ENCODE measurements at regions not wholly inside any gene's neighbourhood (a gene's known extent, or its start where the extent isn't known, plus 50 kb on each side); places are given as distances from the start of the nearest gene placed in this dataset.

GRCh38 chr5:85760519-85760918 is 857.2 kb upstream of the COX7C start:
- H3K27me3 ChIP-seq (ENCODE audit: control insufficient read depth, insufficient read depth, low read length), result no peaks in the 10 kb centered on the region
- ChIA-PET POLR2A (no interaction called here), CTCF (no interaction called here)
- in situ Hi-C loops (cut with HindIII; ENCODE audit: low pct_unique_long_range_greater_than_20kb, low sequenced_read_pairs), result no loop called here
- H3K9me3 ChIP-seq (ENCODE audit: control insufficient read depth, insufficient read depth, low read depth, low read length), result no peaks in the 10 kb centered on the region; the same call in 1 of the 2 replicates
- H3K4me3 ChIP-seq (ENCODE audit: low read depth in 2 of 2, low read length in 2 of 2), result no peak overlapping the region
- H3K27ac ChIP-seq (ENCODE audit: low read length), result no peak overlapping the region
- H3K36me3 ChIP-seq (ENCODE audit: control insufficient read depth, insufficient read depth, low read length), result no peaks in the 10 kb centered on the region
- TF ChIP-seq CTCF (IDR thresholded peaks at IDR 0.05) (no peak), TCF7L2 (IDR thresholded peaks at IDR 0.05; ENCODE audit: low read depth, low read length) (no peak), POLR2AphosphoS5 (IDR thresholded peaks at IDR 0.05; ENCODE audit: low read depth, low read length) (no peak), SIN3A (IDR thresholded peaks at IDR 0.05; ENCODE audit: borderline replicate concordance, insufficient read depth, low read depth, low read length) (no peak)
- TF ChIP-seq, protein P1, sequence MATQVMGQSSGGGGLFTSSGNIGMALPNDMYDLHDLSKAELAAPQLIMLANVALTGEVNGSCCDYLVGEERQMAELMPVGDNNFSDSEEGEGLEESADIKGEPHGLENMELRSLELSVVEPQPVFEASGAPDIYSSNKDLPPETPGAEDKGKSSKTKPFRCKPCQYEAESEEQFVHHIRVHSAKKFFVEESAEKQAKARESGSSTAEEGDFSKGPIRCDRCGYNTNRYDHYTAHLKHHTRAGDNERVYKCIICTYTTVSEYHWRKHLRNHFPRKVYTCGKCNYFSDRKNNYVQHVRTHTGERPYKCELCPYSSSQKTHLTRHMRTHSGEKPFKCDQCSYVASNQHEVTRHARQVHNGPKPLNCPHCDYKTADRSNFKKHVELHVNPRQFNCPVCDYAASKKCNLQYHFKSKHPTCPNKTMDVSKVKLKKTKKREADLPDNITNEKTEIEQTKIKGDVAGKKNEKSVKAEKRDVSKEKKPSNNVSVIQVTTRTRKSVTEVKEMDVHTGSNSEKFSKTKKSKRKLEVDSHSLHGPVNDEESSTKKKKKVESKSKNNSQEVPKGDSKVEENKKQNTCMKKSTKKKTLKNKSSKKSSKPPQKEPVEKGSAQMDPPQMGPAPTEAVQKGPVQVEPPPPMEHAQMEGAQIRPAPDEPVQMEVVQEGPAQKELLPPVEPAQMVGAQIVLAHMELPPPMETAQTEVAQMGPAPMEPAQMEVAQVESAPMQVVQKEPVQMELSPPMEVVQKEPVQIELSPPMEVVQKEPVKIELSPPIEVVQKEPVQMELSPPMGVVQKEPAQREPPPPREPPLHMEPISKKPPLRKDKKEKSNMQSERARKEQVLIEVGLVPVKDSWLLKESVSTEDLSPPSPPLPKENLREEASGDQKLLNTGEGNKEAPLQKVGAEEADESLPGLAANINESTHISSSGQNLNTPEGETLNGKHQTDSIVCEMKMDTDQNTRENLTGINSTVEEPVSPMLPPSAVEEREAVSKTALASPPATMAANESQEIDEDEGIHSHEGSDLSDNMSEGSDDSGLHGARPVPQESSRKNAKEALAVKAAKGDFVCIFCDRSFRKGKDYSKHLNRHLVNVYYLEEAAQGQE (IDR thresholded peaks at IDR 0.05; ENCODE audit: insufficient read depth in 1 of 2, low read depth in 2 of 2, low read length in 1 of 2), result no peak
- H3K4me1 ChIP-seq (ENCODE audit: control insufficient read depth, insufficient read depth, low read length), result no peaks in the 10 kb centered on the region
- intact Hi-C loops (cut with micrococcal nuclease; ENCODE audit: unreplicated experiment), result no loop called here
- no peak for ATAC-seq
- no peak for DNase-seq (ENCODE audit: low read depth, low spot score)
- no TSS peak for BruUV-seq (replicated peaks)

DNA sequence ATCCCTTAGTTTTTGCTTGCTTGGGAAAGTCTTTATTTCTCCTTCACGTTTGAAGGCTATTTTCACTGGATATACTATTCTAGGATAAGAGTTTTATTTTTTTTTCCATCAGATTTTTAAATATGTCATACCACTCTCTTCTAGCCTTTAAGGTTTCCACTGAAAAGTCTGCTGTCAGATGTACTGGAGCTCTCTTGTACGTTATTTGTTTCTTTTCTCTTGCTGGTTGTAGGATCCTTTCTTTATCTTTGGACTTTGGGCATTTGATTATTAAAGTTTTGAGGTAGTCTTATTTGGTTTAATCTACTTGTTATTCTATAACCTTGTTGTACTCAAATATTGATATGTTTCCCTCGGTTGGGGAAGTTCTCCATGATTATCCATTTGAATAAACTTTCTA is 848.4 kb upstream of the COX7C start:
- ChIA-PET CTCF (no interaction called here), POLR2A (no interaction called here)
- Histone ChIP-seq H3K27ac (ENCODE audit: low read length) (no peak overlapping the region), H3K4me3 (ENCODE audit: low read depth in 2 of 2, low read length in 2 of 2) (no peak overlapping the region), H3K36me3 (ENCODE audit: control insufficient read depth, insufficient read depth, low read length) (no peaks in the 10 kb centered on the region), H3K9me3 (ENCODE audit: control insufficient read depth, insufficient read depth, low read depth, low read length) (no peaks in the 10 kb centered on the region; the same call in 1 of the 2 replicates), H3K4me1 (ENCODE audit: control insufficient read depth, insufficient read depth, low read length) (no peaks in the 10 kb centered on the region), H3K27me3 (ENCODE audit: control insufficient read depth, insufficient read depth, low read length) (no peaks in the 10 kb centered on the region)
- in situ Hi-C loops (cut with HindIII; ENCODE audit: low pct_unique_long_range_greater_than_20kb, low sequenced_read_pairs), result no loop called here
- no peak for TF ChIP-seq TCF7L2 (IDR thresholded peaks at IDR 0.05; ENCODE audit: low read depth, low read length)
- no TSS peak for BruUV-seq (replicated peaks)
- no peak for ATAC-seq
- DNase-seq (ENCODE audit: low read depth, low spot score), result no peak
- intact Hi-C loops (cut with micrococcal nuclease; ENCODE audit: unreplicated experiment), result no loop called here

DNA sequence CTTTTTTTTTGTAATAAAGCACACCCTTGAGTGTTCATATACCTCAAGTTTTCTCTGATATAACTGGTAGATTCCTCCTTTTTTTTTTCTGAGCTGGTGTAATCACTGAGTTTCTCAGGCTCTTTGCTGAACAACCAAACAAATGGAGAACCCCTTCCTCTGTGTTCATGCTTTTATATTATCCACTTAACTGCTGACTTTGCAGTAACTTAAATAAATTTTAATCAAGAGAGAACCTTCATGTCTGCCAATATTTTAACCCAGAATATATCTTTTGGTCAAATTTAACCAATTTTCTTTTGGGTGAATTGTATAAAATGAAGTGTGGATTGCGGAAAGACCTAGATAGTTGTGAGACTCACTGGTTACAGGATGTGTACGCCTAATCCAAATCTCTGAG is 833.0 kb upstream of the COX7C start:
- no peak overlapping the region for H3K27ac ChIP-seq (ENCODE audit: low read length)
- no peak for ATAC-seq
- intact Hi-C loops (cut with micrococcal nuclease; ENCODE audit: unreplicated experiment), result no loop called here
- BruUV-seq (replicated peaks), result no TSS peak
- no peak overlapping the region for H3K4me3 ChIP-seq (ENCODE audit: low read depth in 2 of 2, low read length in 2 of 2)
- ChIA-PET CTCF (no interaction called here), POLR2A (no interaction called here)
- no peak for DNase-seq (ENCODE audit: low read depth, low spot score)
- in situ Hi-C loops (cut with HindIII; ENCODE audit: low pct_unique_long_range_greater_than_20kb, low sequenced_read_pairs), result no loop called here
- no peaks in the 10 kb centered on the region for H3K36me3 ChIP-seq (ENCODE audit: control insufficient read depth, insufficient read depth, low read length)
- TF ChIP-seq POLR2AphosphoS5 (IDR thresholded peaks at IDR 0.05; ENCODE audit: low read depth, low read length), result no peak
- TF ChIP-seq, protein P1 (IDR thresholded peaks at IDR 0.05; ENCODE audit: insufficient read depth in 1 of 2, low read depth in 2 of 2, low read length in 1 of 2), result no peak
- TF ChIP-seq TCF7L2 (IDR thresholded peaks at IDR 0.05; ENCODE audit: low read depth, low read length), result no peak
- TF ChIP-seq CTCF (IDR thresholded peaks at IDR 0.05), result no peak
- TF ChIP-seq SIN3A (IDR thresholded peaks at IDR 0.05; ENCODE audit: borderline replicate concordance, insufficient read depth, low read depth, low read length), result no peak
- H3K27me3 ChIP-seq (ENCODE audit: control insufficient read depth, insufficient read depth, low read length), result no peaks in the 10 kb centered on the region
- H3K9me3 ChIP-seq (ENCODE audit: control insufficient read depth, insufficient read depth, low read depth, low read length), result no peaks in the 10 kb centered on the region
- no peaks in the 10 kb centered on the region for H3K4me1 ChIP-seq (ENCODE audit: control insufficient read depth, insufficient read depth, low read length)

Measured in Panc1 (cell line).